NCI-H524 treated with DMSO at 0.1 percent for 48 hours (cell line): ENCODE measurements at regions not wholly inside any gene's neighbourhood (a gene's known extent, or its start where the extent isn't known, plus 50 kb on each side); places are given as distances from the start of the nearest gene placed in this dataset.
"Not testable (repeated sequence)": the region's sequence is repeated elsewhere in the genome, so short reads cannot be mapped to it uniquely, and the experiment has no call there.

Source experiments
- DNase-seq: peaks from one replicate; lab custom pipeline; 2025; lab: John Stamatoyannopoulos, UW

- DNase-seq = not testable (repeated sequence)
Observed at GRCh38 chr4:135447598-135447997, 1246.0 kb upstream of the PABPC4L start.

DNA sequence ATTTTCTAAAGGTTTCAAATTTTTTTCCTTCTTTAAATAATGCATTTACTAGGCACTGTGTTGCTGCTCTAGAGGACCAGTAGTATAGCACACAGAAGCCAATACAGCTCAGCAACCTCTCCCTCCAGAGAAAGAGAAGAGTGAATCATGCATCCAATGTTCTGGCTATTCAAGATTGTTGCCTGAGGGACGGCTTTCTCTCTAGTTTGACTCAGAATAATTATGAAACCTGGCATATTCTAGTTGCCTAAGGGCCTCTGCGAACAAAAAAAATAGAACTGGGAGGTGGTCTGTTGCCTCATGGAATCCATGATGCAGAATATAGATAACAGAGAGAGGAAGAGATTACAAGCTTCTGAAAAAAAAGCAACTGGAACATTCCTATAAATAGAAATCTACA lies 1233.3 kb upstream of the PABPC4L start:
- no peak for DNase-seq

GRCh38 chr4:135429528-135429927 lies 1227.9 kb upstream of the PABPC4L start:
- no peak for DNase-seq

GRCh38 chr4:135418353-135418752 lies 1216.8 kb upstream of the PABPC4L start:
- no peak for DNase-seq

DNA sequence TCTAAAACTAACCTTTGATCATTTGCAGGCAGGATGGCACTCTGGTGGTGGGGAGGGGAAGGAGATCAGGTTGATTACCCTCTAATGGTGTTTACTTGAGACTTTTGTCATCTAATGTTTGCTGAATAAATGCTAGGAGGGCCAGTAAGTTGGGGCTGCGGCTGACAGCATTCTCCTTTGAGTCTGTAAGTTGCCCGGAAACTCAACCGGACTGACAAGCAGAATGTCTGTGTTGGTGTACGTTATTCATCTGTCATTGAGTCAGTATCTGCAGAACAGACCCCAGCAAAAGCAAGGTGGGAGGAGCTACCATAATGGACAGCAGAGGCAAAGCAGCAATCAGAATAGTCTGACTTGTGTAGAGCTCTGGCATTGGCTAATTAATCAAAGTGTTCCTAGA lies 1210.6 kb upstream of the PABPC4L start:
- DNase-seq = no peak

DNA sequence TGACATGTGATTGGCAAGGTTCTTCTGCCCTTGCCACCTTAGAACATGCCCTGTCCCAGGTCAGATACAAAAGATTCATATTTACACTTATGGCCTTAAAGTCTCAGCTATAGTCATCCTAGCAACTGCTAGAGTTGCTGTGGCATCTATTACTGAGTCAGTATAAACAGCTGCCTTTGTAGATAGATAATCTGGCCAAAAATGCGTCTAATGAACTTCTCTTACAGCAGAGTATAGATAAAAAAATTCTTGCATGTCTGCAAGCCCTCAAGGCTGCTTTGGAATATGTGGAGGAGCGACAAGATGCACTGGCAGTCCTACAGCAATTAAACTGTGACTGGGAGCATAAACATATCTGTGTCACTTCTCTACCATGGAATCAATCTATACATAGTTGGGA lies 1209.7 kb upstream of the PABPC4L start:
- DNase-seq = no peak

DNA sequence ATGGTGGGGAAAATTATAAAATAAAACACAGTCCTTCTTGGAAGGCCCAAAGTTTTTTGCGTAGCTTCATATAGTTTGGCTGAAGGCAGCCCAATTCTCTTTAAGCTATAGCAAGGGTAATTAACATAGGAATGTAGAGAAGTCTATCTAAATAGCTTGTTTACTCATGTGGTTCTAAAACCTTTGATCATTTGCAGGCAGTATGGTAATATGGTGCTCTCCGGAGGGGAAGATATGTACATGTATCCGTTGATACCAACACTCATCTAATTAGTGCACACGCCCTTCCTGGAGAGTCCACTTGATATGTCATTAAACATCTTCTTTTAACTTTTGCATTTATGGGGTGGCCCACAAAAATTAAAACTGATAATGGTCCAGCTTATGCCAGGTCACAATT lies 1207.7 kb upstream of the PABPC4L start:
- not testable (repeated sequence) for DNase-seq

GRCh38 chr4:135408109-135408508 lies 1206.5 kb upstream of the PABPC4L start:
- no peak for DNase-seq

DNA sequence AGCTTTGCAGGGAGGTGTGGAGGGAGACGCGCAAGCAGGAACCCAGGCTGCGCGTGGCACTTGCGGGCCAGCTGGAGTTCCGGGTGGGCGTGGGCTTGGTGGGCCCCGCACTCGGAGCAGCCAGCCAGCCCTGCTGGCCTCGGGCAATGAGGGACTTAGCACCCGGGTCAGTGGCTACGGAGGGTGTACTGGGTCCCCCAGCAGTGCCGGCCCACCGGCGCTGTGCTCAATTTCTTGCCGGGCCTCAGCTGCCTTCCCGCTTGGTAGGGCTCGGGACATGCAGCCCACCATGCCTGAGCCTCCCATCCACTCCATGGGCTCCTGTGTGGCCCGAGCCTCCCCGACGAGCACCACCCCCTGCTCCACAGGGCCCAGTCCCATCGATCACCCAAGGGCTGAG lies 1205.0 kb upstream of the PABPC4L start:
- not testable (repeated sequence) for DNase-seq

DNA sequence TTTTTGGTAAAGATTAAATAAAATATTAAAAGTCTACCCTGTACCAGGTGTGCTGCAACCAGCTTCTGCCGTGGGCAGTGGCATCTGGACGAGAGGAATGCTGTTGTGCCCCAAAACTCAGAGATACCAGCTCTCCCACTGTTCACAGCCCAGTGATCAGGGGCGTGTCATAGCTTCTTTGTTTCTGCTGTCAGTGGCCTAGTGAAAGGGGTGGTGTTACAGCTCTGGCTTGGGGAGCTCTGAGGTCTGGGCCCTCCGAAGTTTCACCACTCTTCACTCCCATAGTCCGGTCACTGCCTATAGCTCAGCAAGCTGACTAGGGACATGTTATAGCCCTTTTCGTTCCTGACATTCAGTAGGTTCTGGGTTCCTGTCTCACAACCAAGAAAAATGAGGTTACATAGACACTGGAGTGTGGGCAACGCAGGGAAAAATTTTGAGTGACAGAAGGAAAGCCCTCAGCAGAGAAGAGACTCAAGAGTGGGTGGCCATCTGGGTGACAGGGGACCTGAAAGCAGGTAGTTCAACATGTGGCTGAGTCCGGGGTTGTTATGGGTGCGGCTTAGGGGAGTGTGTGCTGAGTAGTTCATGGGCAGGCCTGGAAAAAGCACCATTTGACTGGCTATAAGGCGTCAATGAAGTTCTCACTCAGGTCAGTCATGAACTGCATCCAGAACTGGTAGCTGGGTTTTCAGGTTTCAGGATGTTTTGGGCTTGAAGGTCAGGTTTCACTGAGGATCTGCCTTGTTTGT lies 1184.4 kb upstream of the PABPC4L start:
- no peak for DNase-seq

DNA sequence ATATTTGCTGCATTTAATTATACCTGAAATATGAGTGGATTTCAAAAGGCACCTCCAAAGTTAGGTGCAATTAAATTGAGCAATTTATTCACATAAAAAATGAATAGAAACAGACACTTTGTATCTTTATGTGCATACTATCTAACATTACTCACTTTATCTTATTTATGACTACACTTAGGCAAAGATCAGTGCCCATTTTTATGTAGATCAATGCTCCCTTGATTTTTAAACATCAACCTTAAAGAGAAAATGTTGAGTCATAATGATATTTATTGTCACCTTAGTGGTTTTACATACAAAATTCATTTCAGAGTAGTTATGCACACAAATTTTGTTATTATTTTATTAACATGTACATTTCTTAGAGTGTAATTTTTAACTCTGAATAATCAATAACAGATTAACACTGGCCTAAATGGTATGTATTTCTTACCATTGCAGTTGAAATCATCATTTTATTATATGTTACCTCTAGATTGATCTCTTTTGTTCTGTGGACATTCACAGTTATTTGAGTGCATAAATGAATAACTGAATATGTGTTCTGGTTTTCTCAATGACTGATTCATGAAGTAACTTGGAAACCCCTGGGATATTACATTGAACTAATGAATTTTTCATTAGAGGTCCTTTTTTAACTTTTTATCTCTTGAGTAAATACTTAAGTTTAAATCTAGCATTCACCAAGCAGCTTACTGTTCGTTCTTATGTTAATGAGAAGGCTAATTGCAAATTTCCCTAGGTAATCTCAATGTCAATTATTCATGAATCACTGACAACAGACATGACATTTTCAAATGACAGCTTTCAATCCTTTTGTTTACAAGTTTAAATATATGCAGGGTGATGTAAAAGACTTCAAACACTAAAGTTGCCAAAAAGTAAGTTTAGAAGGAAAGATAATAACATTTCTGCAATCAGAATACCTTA lies 1182.0 kb upstream of the PABPC4L start:
- DNase-seq = no peak

- DNase-seq = no peak
Observed at GRCh38 chr4:135382280-135382959, 1180.8 kb upstream of the PABPC4L start.

DNA sequence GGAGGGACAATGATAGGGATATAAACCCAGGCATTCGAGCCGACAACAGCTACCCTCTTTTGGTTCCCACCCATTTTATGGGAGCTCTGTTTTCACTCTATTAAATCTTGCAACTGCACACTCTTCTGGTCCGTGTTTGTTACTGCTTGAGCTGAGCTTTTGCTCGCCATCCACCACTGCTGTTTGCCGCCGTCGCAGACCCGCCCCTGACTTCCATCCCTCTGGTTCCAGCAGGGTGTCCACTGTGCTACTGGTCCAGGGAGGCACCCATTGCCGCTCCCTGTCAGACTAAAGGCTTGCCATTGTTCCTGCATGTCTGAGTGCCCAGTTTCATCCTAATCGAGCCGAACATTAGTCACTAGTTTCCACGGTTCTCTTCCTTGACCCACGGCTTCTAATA lies 1170.5 kb upstream of the PABPC4L start:
- DNase-seq = no peak

- no peak for DNase-seq
Observed at GRCh38 chr4:135371137-135371536, 1169.5 kb upstream of the PABPC4L start.

- no peak for DNase-seq
Observed at GRCh38 chr4:135368831-135369230, 1167.2 kb upstream of the PABPC4L start.

DNA sequence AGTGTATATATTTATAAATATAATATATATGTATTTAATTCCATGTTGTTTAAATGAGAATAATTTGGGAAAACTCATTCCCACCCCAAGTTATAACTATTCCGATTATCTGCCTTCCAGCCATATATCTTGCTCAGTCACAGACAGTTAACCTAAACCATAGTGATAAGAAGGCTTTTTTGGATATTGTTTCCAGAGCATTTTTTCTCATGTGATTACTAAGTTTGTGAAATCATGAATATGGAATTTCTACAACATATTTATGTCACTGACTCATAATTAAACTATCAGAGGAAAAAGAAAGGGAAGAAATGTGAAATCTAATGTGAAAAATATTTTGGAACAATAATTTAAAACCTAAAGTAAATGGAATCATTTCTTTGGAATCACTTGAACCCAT lies 1163.5 kb upstream of the PABPC4L start:
- no peak for DNase-seq

GRCh38 chr4:135359128-135359527 lies 1157.5 kb upstream of the PABPC4L start:
- DNase-seq = no peak

- no peak for DNase-seq
Observed at GRCh38 chr4:135357091-135357490, 1155.5 kb upstream of the PABPC4L start.

DNA sequence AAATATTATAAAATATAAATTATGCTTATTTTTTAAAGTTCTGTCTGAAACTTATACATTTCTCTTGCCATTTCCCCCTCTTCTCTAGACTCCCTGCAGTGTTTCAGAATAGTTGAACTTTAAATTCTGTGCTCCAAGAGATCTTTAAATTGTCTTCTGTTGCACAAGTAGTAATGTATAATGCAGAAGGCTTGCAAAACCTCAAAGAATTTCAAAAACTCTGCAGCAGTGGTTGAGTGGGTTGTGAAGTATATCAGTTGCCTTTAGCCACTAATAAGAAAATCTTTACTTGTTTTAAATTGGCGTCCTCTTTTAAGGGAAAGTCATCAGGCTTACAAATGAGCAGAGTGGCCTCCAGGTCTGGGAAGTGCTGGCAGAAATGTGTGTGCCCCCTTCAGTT lies 1153.3 kb upstream of the PABPC4L start:
- DNase-seq = no peak

- DNase-seq = no peak
Observed at GRCh38 chr4:135353008-135353407, 1151.4 kb upstream of the PABPC4L start.

GRCh38 chr4:135344492-135344891 lies 1142.9 kb upstream of the PABPC4L start:
- DNase-seq = no peak

DNA sequence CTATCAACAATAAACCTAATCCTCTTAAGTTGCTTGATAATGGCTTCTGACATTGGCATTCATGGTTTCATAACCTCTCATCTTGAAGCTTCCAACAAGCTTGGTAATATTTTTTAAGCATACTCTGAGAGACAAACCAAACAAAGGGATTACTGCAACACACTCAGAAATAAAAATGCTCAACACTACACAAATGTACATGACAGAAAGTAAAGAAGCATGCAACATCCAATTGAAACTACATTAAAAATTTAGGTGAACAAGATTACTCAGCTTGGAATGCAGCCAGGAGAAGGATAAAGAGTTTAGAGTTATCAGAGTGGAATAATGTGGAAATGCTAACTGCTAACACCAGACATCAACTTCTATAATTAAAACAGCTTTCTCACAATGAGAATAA lies 1136.6 kb upstream of the PABPC4L start:
- no peak for DNase-seq

DNA sequence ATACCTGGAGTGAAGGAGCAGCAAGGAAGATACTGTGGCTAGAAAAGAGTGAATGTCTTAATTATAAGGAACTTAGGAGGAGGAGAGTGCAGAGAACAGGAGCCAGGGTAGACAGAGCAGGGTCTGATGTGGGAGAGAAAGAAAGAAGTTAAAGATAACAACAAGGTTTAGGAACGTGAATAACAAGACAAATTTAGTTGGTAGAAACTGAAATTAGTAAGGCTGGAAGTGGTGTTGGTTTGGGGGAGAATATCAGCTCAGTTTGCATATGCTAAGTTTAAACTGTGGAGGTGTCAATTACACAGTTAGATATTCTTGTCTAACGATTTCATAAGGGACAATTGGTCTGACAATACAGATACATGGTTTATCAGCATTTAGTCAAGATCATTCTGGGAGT lies 1123.7 kb upstream of the PABPC4L start:
- no peak for DNase-seq
